Mucosa of descending colon (tissue), 3 donors: ENCODE measurements at regions not wholly inside any gene's neighbourhood (a gene's known extent, or its start where the extent isn't known, plus 50 kb on each side); places are given as distances from the start of the nearest gene placed in this dataset.

Source experiments
- ATAC-seq: fragments of 200-7000 bp; cut with Tn5 transposase; one replicate; pipeline ENCODE4 v1.9.1; 2020; ENCODE audit warnings: mild to moderate bottlenecking, moderate library complexity
- DNase-seq, 3 donors: peaks; one replicate each; pipeline ENCODE4 v3.0.0-alpha.2; 2020
- H3K36me3 ChIP-seq: fragments of 200-600 bp; one replicate; pipeline ENCODE4 v1.8.0; 2021; ENCODE audit warnings: low read depth, mild to moderate bottlenecking
- H3K4me1 ChIP-seq: fragments of 200-600 bp; one replicate; pipeline ENCODE4 v1.8.0; 2021; ENCODE audit warnings: low read depth, mild to moderate bottlenecking
- H3K4me3 ChIP-seq: fragments of 200-600 bp; one replicate; pipeline ENCODE4 v1.8.0; 2021; ENCODE audit warnings: mild to moderate bottlenecking
- H3K9me3 ChIP-seq: fragments of 200-600 bp; one replicate; pipeline ENCODE4 v1.8.0; 2021; ENCODE audit warnings: mild to moderate bottlenecking
- CTCF ChIP-seq: fragments of 200-600 bp; IDR thresholded peaks from one replicate; pipeline ENCODE4 v1.8.0; 2022; ENCODE audit warnings: antibody characterized with exemption, mild to moderate bottlenecking
- intact Hi-C, 2 donors: fragments of 100-400 bp; cut with DNase I in 1 of 2; cut with micrococcal nuclease in 1 of 2; formaldehyde crosslinking; loops; one replicate each; pipeline versions ENCODE4 v1.11.0 to v1.11.1; 2022; cut with DNase I, micrococcal nuclease
- donor health status: DM: no; HTN: no; CAD: no; lungs with moderate emphysema.
- donor health status: DM: no; HTN: no; CAD: no.
- donor health status: DM: no; HTN: yes; CAD: no.

DNA sequence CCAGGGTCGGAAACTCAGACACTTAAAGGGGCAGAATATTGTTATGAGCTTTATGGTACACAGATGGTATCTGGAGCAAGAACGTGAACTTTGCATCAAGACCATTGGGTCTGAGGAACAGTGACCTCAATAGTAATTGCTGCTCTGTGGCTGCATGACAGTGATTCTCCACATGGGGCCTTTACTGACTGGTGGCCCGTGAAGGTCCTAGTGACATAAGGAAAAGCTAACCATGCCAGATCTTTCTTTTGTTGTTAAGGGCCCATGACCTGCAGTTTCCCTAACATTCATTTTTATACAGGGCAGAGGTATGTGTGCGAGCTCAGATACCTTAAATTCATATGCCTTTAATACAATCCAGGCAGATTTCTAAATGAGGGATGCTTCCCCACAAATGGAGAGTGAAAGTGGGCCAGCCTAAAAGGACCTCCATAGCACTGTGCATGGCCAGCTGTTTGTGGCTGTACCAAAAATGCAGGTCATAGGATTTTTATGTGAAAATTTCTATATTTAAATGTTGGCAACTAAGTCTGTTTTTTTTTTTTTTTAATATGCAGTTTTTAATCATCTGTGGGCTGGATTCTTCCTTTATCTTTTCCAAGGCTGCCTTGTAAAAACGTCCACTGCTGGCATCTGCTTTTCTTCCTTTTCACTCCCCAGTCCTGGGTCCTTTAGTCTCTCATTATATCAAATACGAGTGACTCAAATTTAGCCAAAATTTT is 188.0 kb upstream of the IL12A start:
- ATAC-seq (no peak), DNase-seq (no peak)
- no peaks in the 10 kb centered on the region for H3K4me1 ChIP-seq
- H3K9me3 ChIP-seq = no peaks in the 10 kb centered on the region
- no peaks in the 10 kb centered on the region for H3K36me3 ChIP-seq
- intact Hi-C loops = loop anchor here in 1 of 2 donors (10.0 kb wide), 1 partner anchor 176 kb away; no protein-coding TSS in a partner anchor
- no peak overlapping the region for H3K4me3 ChIP-seq
- no peak for TF ChIP-seq CTCF

GRCh38 chr3:159802864-159803263 is 185.8 kb upstream of the IL12A start:
- no peak for ATAC-seq
- intact Hi-C loops = loop anchor here in 1 of 2 donors (10.0 kb wide), 1 partner anchor 178 kb away; no protein-coding TSS in a partner anchor
- no peak for DNase-seq
- Histone ChIP-seq H3K4me3 (no peak overlapping the region), H3K4me1 (no peaks in the 10 kb centered on the region), H3K36me3 (no peaks in the 10 kb centered on the region), H3K9me3 (no peaks in the 10 kb centered on the region)
- TF ChIP-seq CTCF = no peak

DNA sequence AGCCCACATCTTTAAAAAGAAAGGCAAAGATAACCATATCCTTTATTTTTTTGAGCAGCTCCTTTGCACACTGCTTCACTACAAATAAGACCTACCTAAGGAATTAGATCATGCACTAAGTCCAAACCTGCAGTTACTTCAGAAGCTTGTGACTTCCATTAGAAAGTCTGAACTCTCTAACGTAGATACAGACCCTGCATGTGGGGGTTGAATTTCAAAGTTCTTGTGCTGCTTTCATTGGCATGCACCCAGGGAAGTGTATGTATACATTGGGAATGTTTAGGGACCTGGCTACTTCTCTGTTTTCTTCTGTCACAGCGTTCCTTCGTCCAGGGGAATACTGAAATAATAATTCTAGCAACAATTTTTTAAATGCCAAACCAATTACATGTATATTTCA is 185.2 kb upstream of the IL12A start:
- ATAC-seq = no peak
- no peak for DNase-seq
- no peak overlapping the region for H3K4me3 ChIP-seq
- H3K36me3 ChIP-seq = no peaks in the 10 kb centered on the region
- H3K9me3 ChIP-seq = no peaks in the 10 kb centered on the region
- no peak for TF ChIP-seq CTCF
- intact Hi-C loops = loop anchor here in 1 of 2 donors (10.0 kb wide), 1 partner anchor 179 kb away; no protein-coding TSS in a partner anchor
- H3K4me1 ChIP-seq = no peaks in the 10 kb centered on the region

- no peaks in the 10 kb centered on the region for H3K36me3 ChIP-seq
- no peak overlapping the region for H3K4me3 ChIP-seq
- intact Hi-C loops = loop anchor here (2.0 to 10.0 kb wide), 3 partner anchors 180 to 543 kb away; no protein-coding TSS in a partner anchor
- ATAC-seq (peak; percentile 97), DNase-seq (peak in 2 of 3 donors; percentile 47 to 79)
- no peaks in the 10 kb centered on the region for H3K4me1 ChIP-seq
- peak; percentile 65 for TF ChIP-seq CTCF
- H3K9me3 ChIP-seq = no peaks in the 10 kb centered on the region
Measured at GRCh38 chr3:159804726-159805410, 183.8 kb upstream of the IL12A start.

DNA sequence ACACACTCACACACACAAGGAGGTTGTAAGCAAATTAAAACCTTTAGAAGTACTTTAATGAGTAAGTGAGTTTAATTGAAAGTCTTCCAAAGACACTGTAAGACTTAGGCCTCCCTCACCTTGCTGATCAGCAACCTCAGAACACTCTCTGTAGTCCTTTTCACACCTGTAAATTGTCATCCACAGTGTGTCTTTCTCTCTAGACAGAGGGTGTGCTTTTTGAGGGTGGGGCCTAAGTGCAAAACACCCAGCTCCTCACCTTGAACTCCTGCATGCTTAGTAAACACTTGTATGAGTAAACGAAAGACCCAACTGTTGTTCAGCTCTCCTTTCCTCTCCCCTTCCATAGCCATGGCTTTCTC is 183.2 kb upstream of the IL12A start:
- no peak for TF ChIP-seq CTCF
- H3K4me1 ChIP-seq = no peaks in the 10 kb centered on the region
- DNase-seq (no peak), ATAC-seq (peak; percentile 32)
- no peaks in the 10 kb centered on the region for H3K9me3 ChIP-seq
- intact Hi-C loops = loop anchor here (2.0 to 10.0 kb wide), 3 partner anchors 181 to 543 kb away; no protein-coding TSS in a partner anchor
- no peaks in the 10 kb centered on the region for H3K36me3 ChIP-seq
- no peak overlapping the region for H3K4me3 ChIP-seq
